HCT116 (cell line): ENCODE measurements at regions not wholly inside any gene's neighbourhood (a gene's known extent, or its start where the extent isn't known, plus 50 kb on each side); places are given as distances from the start of the nearest gene placed in this dataset.

ENCODE experiments used
- ATAC-seq: fragments of 200-7000 bp; cut with Tn5 transposase; 2 replicates; pipeline ENCODE4 v1.9.1; 2020; ENCODE audit warnings: mild to moderate bottlenecking, moderate library complexity
- BruUV-seq: library from RNA; stranded (reverse); fragments of 400-500 nt; replicated peaks from 2 replicates; lab custom pipeline; 2021; lab: Mats Ljungman, UMichigan
- CTCF ChIA-PET: fragments of 300-600 bp; sonication (Branson Sonifier 250); formaldehyde crosslinking; loops from one replicate; lab custom pipeline; 2021; ENCODE audit warnings: antibody characterized with exemption; lab: Charles Lee
- POLR2A ChIA-PET: fragments of 300-600, 350-600 bp; sonication (Branson Sonifier 250); formaldehyde crosslinking; loops from one replicate; lab custom pipeline; 2021; ENCODE audit warnings: antibody characterized with exemption; lab: Charles Lee
- RAD21 ChIA-PET, 2 experiments: fragments of 300-600 bp; sonication (Branson Sonifier 250); formaldehyde crosslinking; loops; one replicate each; lab custom pipeline; 2023; ENCODE audit warnings: low total read pairs in 2 of 2; ENCODE audit not compliant: uncharacterized antibody in 2 of 2, unreplicated experiment in 2 of 2, low non-redundant PET in 1 of 2; lab: Charles Lee
- DNase-seq: peaks from one replicate; pipeline ENCODE4 v3.0.0-alpha.2; 2010; ENCODE audit warnings: low read depth, low spot score
- H2AFZ ChIP-seq: fragments of 200-600 bp; shearing (Covaris generic), sonication (generic); 2 replicates; pipeline ENCODE4 v1.6.1; 2017; ENCODE audit warnings: low read depth, mixed run types, mixed read lengths, antibody characterized with exemption, low read length; ENCODE audit not compliant: poor library complexity, severe bottlenecking
- H3K27ac ChIP-seq: 2 replicates; pipeline ENCODE4 v1.5.1; 2012; ENCODE audit warnings: low read depth, low read length
- H3K27me3 ChIP-seq: fragments of 200-600 bp; sonication (generic); 2 replicates; pipeline ENCODE4 v1.6.1; 2016; ENCODE audit warnings: mixed run types, low read length, mixed read lengths; ENCODE audit not compliant: insufficient read depth
- H3K36me3 ChIP-seq, 2 experiments: fragments of 200-500 bp in 1 of 2; fragments of 200-600 bp in 1 of 2; sonication (Bioruptor generic) in 1 of 2; sonication (generic) in 1 of 2; 2 replicates each; pipeline versions ENCODE4 v1.5.1 to v1.6.1; 2014 to 2016; ENCODE audit warnings: low read length in 2 of 2, inconsistent platforms in 1 of 2, mixed read lengths in 1 of 2, mixed run types in 1 of 2; ENCODE audit not compliant: insufficient read depth in 2 of 2, control insufficient read depth in 1 of 2
- H3K4me1 ChIP-seq, 2 experiments: fragments of 200-600 bp in 1 of 2; sonication (generic) in 1 of 2; 2 replicates each; pipeline versions ENCODE4 v1.5.1 to v1.6.1; 2012 to 2017; ENCODE audit warnings: low read length in 2 of 2, inconsistent platforms in 1 of 2, mild to moderate bottlenecking in 1 of 2, mixed read lengths in 1 of 2, mixed run types in 1 of 2, moderate library complexity in 1 of 2; ENCODE audit not compliant: insufficient read depth in 2 of 2, control insufficient read depth in 1 of 2
- H3K4me2 ChIP-seq: fragments of 200-600 bp; sonication (generic); 2 replicates; pipeline ENCODE4 v1.6.1; 2017; ENCODE audit warnings: mixed run types, low read length, mixed read lengths
- H3K4me3 ChIP-seq, 2 experiments: fragments of 200-600 bp in 1 of 2; sonication (generic) in 1 of 2; replicated peaks in 1 of 2; 2 replicates each; pipeline ENCODE4 v1.5.1; 2011 to 2016; ENCODE audit warnings: low read length in 2 of 2, control low read depth in 1 of 2, low read depth in 1 of 2, mild to moderate bottlenecking in 1 of 2, mixed read lengths in 1 of 2, mixed run types in 1 of 2
- H3K79me2 ChIP-seq: fragments of 200-600 bp; sonication (generic); 2 replicates; pipeline ENCODE4 v1.6.1; 2017; ENCODE audit warnings: mild to moderate bottlenecking, mixed run types, low read length, moderate library complexity, mixed read lengths; ENCODE audit not compliant: insufficient read depth
- H3K9ac ChIP-seq: fragments of 200-600 bp; sonication (generic); 2 replicates; pipeline ENCODE4 v1.6.1; 2016; ENCODE audit warnings: low read length, mixed read lengths
- H3K9me2 ChIP-seq: fragments of 200-600 bp; sonication (generic), shearing (Covaris generic); 2 replicates; pipeline ENCODE4 v1.6.1; 2017; ENCODE audit warnings: mixed run types, mild to moderate bottlenecking, moderate library complexity; ENCODE audit not compliant: insufficient read depth
- H3K9me3 ChIP-seq, 2 experiments: fragments of 200-500 bp in 1 of 2; fragments of 200-600 bp in 1 of 2; sonication (Bioruptor generic) in 1 of 2; sonication (generic) in 1 of 2; 2 replicates each; pipeline ENCODE4 v1.6.1; 2014 to 2017; ENCODE audit warnings: low read length in 2 of 2, mixed read lengths in 2 of 2, inconsistent platforms in 1 of 2, low read depth in 1 of 2, mild to moderate bottlenecking in 1 of 2, mixed run types in 1 of 2, moderate library complexity in 1 of 2; ENCODE audit not compliant: control insufficient read depth in 1 of 2, insufficient read depth in 1 of 2
- H4K20me1 ChIP-seq: fragments of 200-600 bp; sonication (generic), shearing (Covaris generic); 2 replicates; pipeline ENCODE4 v1.6.1; 2017; ENCODE audit warnings: mixed run types, mild to moderate bottlenecking, moderate library complexity; ENCODE audit not compliant: insufficient read depth
- CTCF ChIP-seq, 3 experiments: fragments of 200-600 bp in 1 of 3; sonication (generic) in 1 of 3; IDR thresholded peaks in 2 of 3; conservative IDR thresholded peaks in 1 of 3; 2 replicates each; pipeline ENCODE4 v1.5.1; 2012 to 2017; ENCODE audit warnings: low read depth in 2 of 3, low read length in 2 of 3, antibody characterized with exemption in 1 of 3, borderline replicate concordance in 1 of 3, control low read depth in 1 of 3, mild to moderate bottlenecking in 1 of 3, mixed read lengths in 1 of 3, mixed run types in 1 of 3, moderate library complexity in 1 of 3; ENCODE audit not compliant: insufficient read depth in 1 of 3
- REST ChIP-seq: IDR thresholded peaks from 2 replicates; pipeline ENCODE4 v1.6.1; 2012; ENCODE audit warnings: low read depth
- ZFX ChIP-seq: fragments of 450-650 bp; IDR thresholded peaks from 2 replicates; pipeline ENCODE4 v1.6.1; 2017
- intact Hi-C: fragments of 100-400 bp; cut with micrococcal nuclease; formaldehyde crosslinking; loops from 2 replicates; pipeline ENCODE4 v1.10.0; 2022

GRCh38 chr2:129627437-129627836 is 352.0 kb upstream of the RAB6C start:
- ChIA-PET CTCF (no interaction called here), POLR2A (no interaction called here), RAD21 (no interaction called here)
- H4K20me1 ChIP-seq: no peaks in the 10 kb centered on the region
- TF ChIP-seq ZFX (no peak), REST (no peak), CTCF (IDR thresholded peaks at IDR 0.05 in 2 of 3, conservative IDR thresholded peaks at IDR 0.05 in 1 of 3; ENCODE audit: borderline replicate concordance in 1 of 3, insufficient read depth in 1 of 3, low read depth in 2 of 3, low read length in 2 of 3) (peak in 2 of 3 experiments; percentile 11 to 20; a peak in 2 of 6 replicates)
- H3K4me3 ChIP-seq: no peak overlapping the region
- H3K9me2 ChIP-seq: no peaks in the 10 kb centered on the region
- H3K27me3 ChIP-seq: peaks cover 40% of the 10 kb centered on the region
- ATAC-seq (no peak), DNase-seq (no peak)
- intact Hi-C loops: no loop called here
- no peaks in the 10 kb centered on the region for H3K36me3 ChIP-seq
- H3K9ac ChIP-seq: no peak overlapping the region
- no peak overlapping the region for H2AFZ ChIP-seq
- H3K27ac ChIP-seq: no peak overlapping the region
- H3K4me1 ChIP-seq: no peaks in the 10 kb centered on the region
- no peak overlapping the region for H3K4me2 ChIP-seq
- H3K9me3 ChIP-seq: no peaks in the 10 kb centered on the region
- no peaks in the 10 kb centered on the region for H3K79me2 ChIP-seq
- no TSS peak for BruUV-seq
